Left ventricle myocardium inferior (tissue), 1 donor: ENCODE measurements at regions not wholly inside any gene's neighbourhood (a gene's known extent, or its start where the extent isn't known, plus 50 kb on each side); places are given as distances from the start of the nearest gene placed in this dataset.

Source experiments
- DNase-seq: peaks from one replicate; pipeline ENCODE4 v3.0.0-alpha.2; 2020
- H3K27ac ChIP-seq: fragments of 200-600 bp; replicated peaks from 2 replicates; pipeline ENCODE4 v1.8.0; 2021
- H3K27me3 ChIP-seq: fragments of 200-600 bp; 2 replicates; pipeline ENCODE4 v1.8.0; 2021; ENCODE audit warnings: low read depth
- H3K36me3 ChIP-seq: fragments of 200-600 bp; 2 replicates; pipeline ENCODE4 v1.8.0; 2021
- H3K4me1 ChIP-seq: fragments of 200-600 bp; 2 replicates; pipeline ENCODE4 v1.8.0; 2021
- H3K4me3 ChIP-seq: fragments of 200-600 bp; 2 replicates; pipeline ENCODE4 v1.8.0; 2021; ENCODE audit warnings: mild to moderate bottlenecking, moderate library complexity
- H3K9me3 ChIP-seq: fragments of 200-600 bp; replicated peaks from 2 replicates; pipeline ENCODE4 v1.8.0; 2021
- intact Hi-C: fragments of 100-400 bp; cut with micrococcal nuclease; formaldehyde crosslinking; loops from one replicate; pipeline ENCODE4 v1.11.0; 2022
- TF ChIP-seq, protein P1 (sequence below): fragments of 200-600 bp; IDR thresholded peaks from 2 replicates; pipeline ENCODE4 v1.8.0; 2021; ENCODE audit warnings: antibody characterized with exemption, mild to moderate bottlenecking, borderline replicate concordance
- donor health status: DM: no; HTN: yes; CAD: no; lungs with severe emphysema.

DNA sequence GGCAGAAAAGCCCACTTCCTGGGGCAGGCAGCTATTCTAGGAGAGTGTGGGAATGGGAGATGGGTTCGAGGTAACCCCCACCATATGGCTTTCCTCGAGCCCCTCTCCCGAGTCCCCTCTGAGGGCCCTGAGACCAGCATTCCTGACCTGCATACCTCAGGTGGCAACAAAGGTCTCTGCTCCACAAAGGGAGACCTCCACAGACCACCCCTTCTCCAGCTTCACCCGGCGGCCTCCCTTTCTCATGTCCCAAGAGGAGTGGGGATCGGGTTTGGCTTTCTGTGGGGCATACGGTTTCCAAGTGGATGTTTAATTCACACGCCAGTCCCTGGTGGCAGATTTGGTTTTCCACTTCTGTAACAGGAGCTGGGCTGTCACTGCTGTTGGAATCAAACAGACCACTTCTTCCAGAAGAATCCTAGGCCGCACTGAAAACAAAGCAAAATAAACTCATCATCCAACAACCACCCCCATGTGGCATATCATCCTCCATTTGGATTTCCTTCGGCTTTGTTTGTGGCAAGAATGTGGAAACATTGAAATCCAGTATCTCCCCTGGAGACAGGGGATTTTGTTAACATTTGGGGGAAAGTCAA is 83.2 kb downstream of the DLL1 start:
- Histone ChIP-seq H3K27ac (no peak overlapping the region), H3K27me3 (peaks cover 32% of the 10 kb centered on the region), H3K36me3 (no peaks in the 10 kb centered on the region), H3K4me3 (no peak overlapping the region), H3K9me3 (no peaks in the 10 kb centered on the region), H3K4me1 (no peaks in the 10 kb centered on the region)
- no peak for DNase-seq
- TF ChIP-seq, protein P1, sequence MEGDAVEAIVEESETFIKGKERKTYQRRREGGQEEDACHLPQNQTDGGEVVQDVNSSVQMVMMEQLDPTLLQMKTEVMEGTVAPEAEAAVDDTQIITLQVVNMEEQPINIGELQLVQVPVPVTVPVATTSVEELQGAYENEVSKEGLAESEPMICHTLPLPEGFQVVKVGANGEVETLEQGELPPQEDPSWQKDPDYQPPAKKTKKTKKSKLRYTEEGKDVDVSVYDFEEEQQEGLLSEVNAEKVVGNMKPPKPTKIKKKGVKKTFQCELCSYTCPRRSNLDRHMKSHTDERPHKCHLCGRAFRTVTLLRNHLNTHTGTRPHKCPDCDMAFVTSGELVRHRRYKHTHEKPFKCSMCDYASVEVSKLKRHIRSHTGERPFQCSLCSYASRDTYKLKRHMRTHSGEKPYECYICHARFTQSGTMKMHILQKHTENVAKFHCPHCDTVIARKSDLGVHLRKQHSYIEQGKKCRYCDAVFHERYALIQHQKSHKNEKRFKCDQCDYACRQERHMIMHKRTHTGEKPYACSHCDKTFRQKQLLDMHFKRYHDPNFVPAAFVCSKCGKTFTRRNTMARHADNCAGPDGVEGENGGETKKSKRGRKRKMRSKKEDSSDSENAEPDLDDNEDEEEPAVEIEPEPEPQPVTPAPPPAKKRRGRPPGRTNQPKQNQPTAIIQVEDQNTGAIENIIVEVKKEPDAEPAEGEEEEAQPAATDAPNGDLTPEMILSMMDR = no peak
- intact Hi-C loops = no loop called here

DNA sequence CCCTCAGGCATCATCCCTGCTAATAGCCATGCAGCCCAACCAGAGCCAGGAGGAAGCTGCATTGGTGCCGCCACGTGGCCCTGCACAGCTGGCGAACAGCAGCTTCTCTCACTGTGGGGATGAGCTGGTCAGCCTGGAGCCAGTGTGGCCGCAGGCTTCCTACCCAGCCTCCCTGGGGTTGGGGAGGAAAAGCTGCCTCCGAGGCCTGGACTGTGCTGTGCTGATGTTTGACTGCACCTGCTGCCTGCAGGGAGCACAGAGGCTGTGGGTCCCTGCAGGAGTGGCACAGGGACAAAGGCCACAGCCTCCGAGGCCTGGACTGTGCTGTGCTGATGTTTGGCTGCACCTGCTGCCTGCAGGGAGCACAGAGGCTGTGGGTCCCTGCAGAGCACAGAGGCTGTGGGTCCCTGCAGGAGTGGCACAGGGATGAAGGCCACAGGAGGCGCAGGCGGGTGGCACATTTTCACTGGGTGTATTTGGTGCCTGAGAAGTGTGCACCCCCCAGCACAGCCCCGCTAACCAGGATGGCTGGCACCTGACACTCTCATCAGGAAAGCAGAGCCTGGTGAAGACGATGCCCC is 83.9 kb downstream of the DLL1 start:
- TF ChIP-seq, protein P1 = no peak
- Histone ChIP-seq H3K9me3 (no peaks in the 10 kb centered on the region), H3K27ac (no peak overlapping the region), H3K36me3 (no peaks in the 10 kb centered on the region), H3K4me3 (no peak overlapping the region), H3K4me1 (no peaks in the 10 kb centered on the region), H3K27me3 (peaks cover 32% of the 10 kb centered on the region)
- no peak for DNase-seq
- intact Hi-C loops = no loop called here

DNA sequence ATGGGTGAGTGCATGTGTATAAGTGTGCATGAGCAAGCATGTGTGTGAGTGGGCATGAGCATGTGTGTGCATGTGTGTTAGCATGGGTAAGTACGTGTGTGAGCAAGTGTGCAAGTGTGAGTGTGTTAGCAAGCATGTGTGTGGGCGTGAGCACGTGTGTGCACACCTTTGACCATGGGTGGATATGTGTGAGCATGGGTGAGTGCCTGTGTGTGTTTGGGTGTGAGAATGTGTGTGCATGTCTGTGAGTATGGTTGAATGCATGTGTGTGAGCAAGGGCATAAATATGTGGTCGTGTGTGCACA is 84.6 kb downstream of the DLL1 start:
- TF ChIP-seq, protein P1 = no peak
- no peaks in the 10 kb centered on the region for H3K4me1 ChIP-seq
- no peak overlapping the region for H3K27ac ChIP-seq
- peaks cover 25% of the 10 kb centered on the region for H3K27me3 ChIP-seq
- no peaks in the 10 kb centered on the region for H3K9me3 ChIP-seq
- intact Hi-C loops = no loop called here
- no peaks in the 10 kb centered on the region for H3K36me3 ChIP-seq
- DNase-seq = no peak
- no peak overlapping the region for H3K4me3 ChIP-seq

DNA sequence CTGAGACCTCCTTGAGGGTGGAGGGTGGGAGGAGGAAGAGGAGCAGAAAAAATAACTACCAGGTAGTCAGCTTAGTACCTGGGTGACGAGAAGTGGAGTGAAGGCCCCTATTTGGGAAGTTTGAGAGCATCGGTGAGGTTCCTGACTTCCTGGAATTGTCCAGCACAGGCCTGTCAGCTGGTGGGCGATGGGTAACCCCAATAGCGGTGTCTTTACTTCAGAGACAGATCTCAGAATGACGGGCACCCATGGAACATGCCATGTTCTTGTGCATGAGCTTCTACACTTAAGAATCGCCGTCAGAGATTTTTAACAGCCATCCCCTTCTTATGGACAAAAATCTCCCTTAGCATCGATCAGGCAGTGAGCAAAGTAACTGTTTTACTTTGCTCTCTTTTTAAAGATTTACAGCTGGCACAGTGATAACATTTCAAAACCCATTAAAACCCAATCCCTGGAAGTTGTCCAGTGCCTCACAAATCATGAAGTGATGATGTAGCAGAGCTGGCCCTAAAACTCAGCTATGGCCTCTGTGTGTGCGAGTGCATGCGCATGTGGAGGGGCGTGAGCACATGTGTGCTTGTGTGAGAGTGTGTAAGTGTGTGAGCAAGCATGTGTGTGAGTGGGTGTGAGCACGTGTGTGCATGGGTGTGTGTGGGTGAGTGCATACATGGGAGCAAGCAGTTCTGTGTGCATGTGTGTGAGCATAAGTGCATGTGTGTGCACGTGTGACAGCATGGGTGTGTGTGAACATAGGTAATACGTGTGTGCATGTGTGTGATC is 85.2 kb downstream of the DLL1 start:
- peaks cover 21% of the 10 kb centered on the region for H3K27me3 ChIP-seq
- DNase-seq = no peak
- no peak overlapping the region for H3K27ac ChIP-seq
- no peaks in the 10 kb centered on the region for H3K4me1 ChIP-seq
- no peaks in the 10 kb centered on the region for H3K36me3 ChIP-seq
- intact Hi-C loops = no loop called here
- no peak overlapping the region for H3K4me3 ChIP-seq
- TF ChIP-seq, protein P1 = no peak
- H3K9me3 ChIP-seq = no peaks in the 10 kb centered on the region

DNA sequence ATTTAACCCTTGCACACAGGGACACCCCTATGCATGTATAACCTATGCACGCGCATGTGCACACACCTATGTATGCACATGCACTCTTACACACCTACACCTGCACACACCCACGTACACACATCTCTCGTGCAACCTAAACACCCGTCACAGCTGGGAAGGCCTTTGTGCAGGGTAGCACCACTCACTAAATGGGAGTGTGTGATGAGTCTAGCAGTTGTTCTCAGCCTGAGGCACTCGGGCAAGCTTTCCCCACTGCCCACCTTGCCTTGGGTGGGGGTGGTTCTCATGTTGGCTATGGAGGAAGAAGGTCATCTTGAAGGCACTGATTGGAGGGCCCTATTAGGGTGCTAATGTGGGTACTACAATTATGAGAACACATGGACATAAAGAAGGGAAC is 85.8 kb downstream of the DLL1 start:
- DNase-seq = no peak
- intact Hi-C loops = no loop called here
- no peak overlapping the region for H3K4me3 ChIP-seq

More for the DNA sequence above, 85.8 kb downstream of the DLL1 start:
- H3K4me1 ChIP-seq = peaks cover 4% of the 10 kb centered on the region
- H3K9me3 ChIP-seq = no peaks in the 10 kb centered on the region
- H3K27ac ChIP-seq = no peak overlapping the region
- H3K27me3 ChIP-seq = peaks cover 21% of the 10 kb centered on the region
- TF ChIP-seq, protein P1 = no peak
- no peaks in the 10 kb centered on the region for H3K36me3 ChIP-seq
